ENCODE measurements at regions not wholly inside any gene's neighbourhood (a gene's known extent, or its start where the extent isn't known, plus 50 kb on each side); places are given as distances from the start of the nearest gene placed in this dataset.

GRCh38 chr14:22384167-22384549 is 204.9 kb downstream of the DAD1 start:
- TF ChIP-seq CTCF (IDR thresholded peaks at IDR 0.05), result no peak
- no peak for TF ChIP-seq EZH2 (IDR thresholded peaks at IDR 0.05; ENCODE audit: borderline replicate concordance, insufficient read depth, low read depth, low read length, poor library complexity, severe bottlenecking)
